PC-9 (cell line): ENCODE measurements at regions not wholly inside any gene's neighbourhood (a gene's known extent, or its start where the extent isn't known, plus 50 kb on each side); places are given as distances from the start of the nearest gene placed in this dataset.

ENCODE experiments used
- BruUV-seq: library from RNA; stranded (reverse); fragments of 400-500 nt; replicated peaks from 2 replicates; lab custom pipeline; 2021; lab: Mats Ljungman, UMichigan
- CTCF ChIA-PET: fragments of 300-600 bp; sonication (Branson Sonifier 250); formaldehyde crosslinking; loops from one replicate; lab custom pipeline; 2022; ENCODE audit warnings: antibody characterized with exemption; lab: Charles Lee
- POLR2A ChIA-PET: fragments of 300-600 bp; sonication (Branson Sonifier 250); formaldehyde crosslinking; loops from one replicate; lab custom pipeline; 2022; ENCODE audit warnings: antibody characterized with exemption; ENCODE audit not compliant: unreplicated experiment; lab: Charles Lee
- DNase-seq, 2 experiments: peaks; one replicate each; pipeline versions ENCODE4 v3.0.0 to v3.0.0-alpha.2; 2015 to 2022; ENCODE audit warnings: mixed read lengths in 1 of 2
- H2AFZ ChIP-seq: fragments of 200-600 bp; sonication (generic); 2 replicates; pipeline ENCODE4 v1.8.1; 2017; ENCODE audit warnings: antibody characterized with exemption
- H3F3A ChIP-seq: fragments of 200-600 bp; sonication (generic); 2 replicates; pipeline ENCODE4 v1.8.1; 2017; ENCODE audit warnings: antibody characterized with exemption, mild to moderate bottlenecking, low read depth; ENCODE audit not compliant: insufficient read depth
- H3K27ac ChIP-seq: fragments of 200-600 bp; sonication (generic); 2 replicates; pipeline ENCODE4 v1.6.1; 2016; ENCODE audit warnings: mixed run types
- H3K27me3 ChIP-seq: fragments of 200-600 bp; sonication (generic); 2 replicates; pipeline ENCODE4 v1.6.1; 2016; ENCODE audit warnings: low read depth, mixed run types; ENCODE audit not compliant: insufficient read depth
- H3K36me3 ChIP-seq: fragments of 200-600 bp; sonication (generic); 2 replicates; pipeline ENCODE4 v1.6.1; 2016; ENCODE audit warnings: low read depth, mixed run types
- H3K4me1 ChIP-seq: fragments of 200-600 bp; sonication (generic); replicated peaks from 2 replicates; pipeline ENCODE4 v1.6.1; 2016; ENCODE audit warnings: mixed run types; ENCODE audit not compliant: insufficient read depth
- H3K4me2 ChIP-seq: fragments of 200-600 bp; sonication (generic); 2 replicates; pipeline ENCODE4 v1.6.1; 2017; ENCODE audit warnings: mixed run types
- H3K4me3 ChIP-seq: fragments of 200-600 bp; sonication (generic); 2 replicates; pipeline ENCODE4 v1.6.1; 2016; ENCODE audit warnings: mixed run types
- H3K79me2 ChIP-seq: fragments of 200-600 bp; sonication (generic); 2 replicates; pipeline ENCODE4 v1.6.1; 2017; ENCODE audit warnings: low read depth, mixed run types
- H3K9me2 ChIP-seq: fragments of 200-600 bp; sonication (generic); 2 replicates; pipeline ENCODE4 v1.8.1; 2017; ENCODE audit warnings: mild to moderate bottlenecking; ENCODE audit not compliant: insufficient read depth
- H3K9me3 ChIP-seq: fragments of 200-600 bp; sonication (generic); 2 replicates; pipeline ENCODE4 v1.8.1; 2016; ENCODE audit warnings: low read depth; ENCODE audit not compliant: insufficient read depth
- H4K20me1 ChIP-seq: fragments of 200-600 bp; sonication (generic); 2 replicates; pipeline ENCODE4 v1.8.1; 2017; ENCODE audit not compliant: insufficient read depth
- CTCF ChIP-seq: fragments of 200-600 bp; sonication (generic); conservative IDR thresholded peaks from 2 replicates; pipeline ENCODE4 v1.6.1; 2017; ENCODE audit warnings: mixed run types, antibody characterized with exemption, mild to moderate bottlenecking, moderate library complexity
- EZH2 ChIP-seq: fragments of 200-600 bp; sonication (generic); IDR thresholded peaks from 2 replicates; pipeline ENCODE4 v1.8.0; 2017; ENCODE audit warnings: antibody characterized with exemption, low read depth
- intact Hi-C: fragments of 100-400 bp; cut with micrococcal nuclease; formaldehyde crosslinking; loops from one replicate; pipeline ENCODE4 v1.10.0; 2022; ENCODE audit not compliant: unreplicated experiment

- CTCF ChIA-PET: no interaction called here
- TF ChIP-seq CTCF (no peak), EZH2 (no peak)
- Histone ChIP-seq H3F3A (no peaks in the 10 kb centered on the region), H3K27me3 (no peaks in the 10 kb centered on the region), H4K20me1 (no peaks in the 10 kb centered on the region), H3K4me1 (no peaks in the 10 kb centered on the region), H3K9me2 (no peaks in the 10 kb centered on the region), H3K9me3 (no peaks in the 10 kb centered on the region), H3K4me3 (no peak overlapping the region), H3K79me2 (no peaks in the 10 kb centered on the region), H3K36me3 (no peaks in the 10 kb centered on the region), H3K4me2 (no peak overlapping the region), H2AFZ (no peak overlapping the region), H3K27ac (no peak overlapping the region)
- intact Hi-C loops: no loop called here
- no peak for DNase-seq
- BruUV-seq: no TSS peak
- POLR2A ChIA-PET: interaction anchor here (0.6 kb wide), 1 partner anchor 235 kb away, joined by 13 read pairs; no protein-coding TSS in a partner anchor
These were observed 268.3 kb downstream of the CD109 start for GRCh38 chr6:73964241-73964854.

DNA sequence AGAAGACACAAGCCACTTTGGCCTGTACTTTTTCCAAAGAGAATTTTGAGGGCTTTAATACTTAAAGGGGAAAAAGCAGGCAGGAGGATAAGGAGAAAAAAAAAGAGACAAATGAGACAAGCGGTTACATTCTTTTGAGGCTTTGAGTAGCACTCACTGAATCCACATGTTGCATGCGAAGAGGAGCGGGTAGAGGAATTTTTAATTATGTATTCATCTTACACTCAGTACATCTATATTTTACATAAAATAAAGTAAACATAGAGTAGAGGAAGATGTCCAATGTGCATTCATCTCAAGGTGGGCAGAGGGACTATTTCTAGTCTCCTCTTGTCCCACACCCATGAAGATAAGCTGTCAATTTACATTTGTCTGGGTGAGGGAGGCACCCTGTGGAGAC lies 266.9 kb downstream of the CD109 start:
- no TSS peak for BruUV-seq
- ChIA-PET POLR2A (no interaction called here), CTCF (no interaction called here)
- Histone ChIP-seq H3K4me3 (no peak overlapping the region), H3F3A (no peaks in the 10 kb centered on the region), H3K36me3 (no peaks in the 10 kb centered on the region), H3K9me3 (no peaks in the 10 kb centered on the region), H3K27ac (no peak overlapping the region), H3K27me3 (no peaks in the 10 kb centered on the region), H2AFZ (no peak overlapping the region), H3K9me2 (no peaks in the 10 kb centered on the region), H3K79me2 (no peaks in the 10 kb centered on the region), H4K20me1 (no peaks in the 10 kb centered on the region), H3K4me2 (no peak overlapping the region), H3K4me1 (no peaks in the 10 kb centered on the region)
- no peak for DNase-seq
- TF ChIP-seq EZH2: no peak
- no peak for TF ChIP-seq CTCF
- intact Hi-C loops: no loop called here

DNA sequence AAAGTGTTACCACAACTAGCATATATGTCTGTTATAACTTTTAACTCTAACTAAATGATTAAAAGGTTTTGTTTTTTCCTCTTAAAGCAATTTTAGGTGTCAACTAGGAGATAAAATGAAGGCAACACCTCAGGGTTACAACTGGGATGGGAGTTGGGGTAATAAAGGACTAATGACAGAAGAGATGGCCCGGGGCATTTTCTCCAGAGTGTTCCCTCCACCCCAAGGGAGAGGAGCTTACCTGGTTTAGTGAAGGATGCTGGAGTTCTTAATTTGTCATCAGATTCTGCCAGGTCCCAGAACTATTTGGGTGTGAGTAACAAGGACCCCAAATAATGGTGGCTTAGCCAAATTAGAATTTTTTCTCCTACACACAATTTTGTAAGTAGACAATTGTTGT lies 260.3 kb downstream of the CD109 start:
- no peaks in the 10 kb centered on the region for H3K79me2 ChIP-seq
- BruUV-seq: no TSS peak
- H3K4me1 ChIP-seq: no peaks in the 10 kb centered on the region
- CTCF ChIA-PET: no interaction called here
- DNase-seq: no peak
- POLR2A ChIA-PET: no interaction called here
- H3F3A ChIP-seq: no peaks in the 10 kb centered on the region
- TF ChIP-seq CTCF (no peak), EZH2 (no peak)
- H3K27me3 ChIP-seq: no peaks in the 10 kb centered on the region
- no peak overlapping the region for H3K4me2 ChIP-seq
- no peak overlapping the region for H3K4me3 ChIP-seq
- H3K9me3 ChIP-seq: no peaks in the 10 kb centered on the region
- H2AFZ ChIP-seq: no peak overlapping the region
- no peaks in the 10 kb centered on the region for H3K9me2 ChIP-seq
- H3K36me3 ChIP-seq: no peaks in the 10 kb centered on the region
- no peaks in the 10 kb centered on the region for H4K20me1 ChIP-seq
- intact Hi-C loops: no loop called here
- H3K27ac ChIP-seq: no peak overlapping the region
